Bronchial epithelial cell (primary cell): ENCODE measurements at regions not wholly inside any gene's neighbourhood (a gene's known extent, or its start where the extent isn't known, plus 50 kb on each side); places are given as distances from the start of the nearest gene placed in this dataset.
"Not testable (repeated sequence)": the region's sequence is repeated elsewhere in the genome, so short reads cannot be mapped to it uniquely, and the experiment has no call there.

Source experiments
- DNase-seq: peaks from one replicate; pipeline ENCODE4 v3.0.0-alpha.2; 2010; ENCODE audit warnings: low read depth
- FAIRE-seq: peaks from 2 replicates; lab custom pipeline; 2011; peaks lifted over from hg19 to GRCh38; lab: Jason Lieb, UNC
- H3K27me3 ChIP-seq: 2 replicates; pipeline ENCODE4 v1.5.1; 2011; ENCODE audit warnings: low read length; ENCODE audit not compliant: control insufficient read depth, insufficient read depth
- H3K36me3 ChIP-seq: 2 replicates; pipeline ENCODE4 v1.5.1; 2011; ENCODE audit warnings: low read length; ENCODE audit not compliant: control insufficient read depth, insufficient read depth
- H3K4me3 ChIP-seq: 2 replicates; pipeline ENCODE4 v1.5.1; 2011; ENCODE audit warnings: mild to moderate bottlenecking, low read depth, low read length, control low read depth
- CTCF ChIP-seq: IDR thresholded peaks from 2 replicates; pipeline ENCODE4 v1.5.1; 2011; ENCODE audit warnings: mild to moderate bottlenecking, moderate library complexity, low read length, control low read depth, inconsistent platforms; ENCODE audit not compliant: insufficient read depth, severe bottlenecking

- no peaks in the 10 kb centered on the region for H3K27me3 ChIP-seq
- no peak for DNase-seq
- FAIRE-seq, result no peak
- H3K4me3 ChIP-seq, result no peak overlapping the region
- TF ChIP-seq CTCF, result no peak
- no peaks in the 10 kb centered on the region for H3K36me3 ChIP-seq
These were observed 211.9 kb upstream of the PRICKLE2 start for GRCh38 chr3:64437131-64437530.

DNA sequence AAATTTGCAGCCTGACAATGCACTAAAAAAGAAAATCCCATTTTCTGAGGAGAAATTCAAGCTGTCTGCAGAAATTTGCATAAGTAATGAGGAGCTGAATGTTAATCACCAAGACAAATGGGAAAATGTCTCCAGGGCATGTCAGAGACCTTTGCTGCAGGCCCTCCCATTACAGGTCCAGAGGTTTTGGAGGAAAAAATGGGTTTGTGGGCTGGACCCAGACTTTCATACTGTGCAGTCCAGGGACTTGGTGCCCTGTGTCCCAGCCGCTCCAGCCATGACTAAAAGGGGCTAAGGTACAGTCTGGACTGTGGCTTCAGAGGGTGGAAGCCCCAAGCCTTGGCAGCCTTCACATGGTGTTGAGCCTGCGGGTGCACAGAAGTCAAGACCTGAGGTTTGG is 209.8 kb upstream of the PRICKLE2 start:
- not testable (repeated sequence) for H3K36me3 ChIP-seq, H3K4me3 ChIP-seq, H3K27me3 ChIP-seq, DNase-seq, FAIRE-seq

GRCh38 chr3:64432870-64433269 is 207.6 kb upstream of the PRICKLE2 start:
- DNase-seq (no peak), FAIRE-seq (no peak)
- H3K27me3 ChIP-seq, result no peaks in the 10 kb centered on the region
- TF ChIP-seq CTCF, result no peak
- no peaks in the 10 kb centered on the region for H3K36me3 ChIP-seq
- no peak overlapping the region for H3K4me3 ChIP-seq

- FAIRE-seq, result no peak
- Histone ChIP-seq H3K4me3 (no peak overlapping the region), H3K27me3 (no peaks in the 10 kb centered on the region), H3K36me3 (no peaks in the 10 kb centered on the region)
- DNase-seq, result no peak
- TF ChIP-seq CTCF, result no peak
These were observed 206.3 kb upstream of the PRICKLE2 start for GRCh38 chr3:64431526-64432091.

DNA sequence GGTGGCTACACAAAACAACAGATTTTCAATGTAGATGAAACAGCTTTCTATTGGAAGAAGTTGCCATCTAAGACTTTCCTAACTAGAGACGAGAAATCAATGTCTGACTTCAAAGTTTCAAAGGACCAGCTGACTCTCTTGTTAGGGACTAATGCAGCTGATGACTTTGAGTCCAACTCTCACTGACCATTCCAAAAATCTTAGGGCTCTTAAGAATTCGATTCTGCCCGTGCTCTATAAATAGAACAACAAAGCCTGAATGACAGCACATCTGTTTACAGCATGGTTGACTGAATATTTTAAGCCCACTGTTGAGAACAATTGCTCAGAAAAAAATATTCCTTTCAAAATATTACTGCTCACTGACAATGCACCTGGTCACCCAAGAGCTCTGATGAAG is 202.4 kb upstream of the PRICKLE2 start:
- Histone ChIP-seq H3K4me3 (no peak overlapping the region), H3K36me3 (no peaks in the 10 kb centered on the region), H3K27me3 (no peaks in the 10 kb centered on the region)
- FAIRE-seq (no peak), DNase-seq (no peak)
- no peak for TF ChIP-seq CTCF

DNA sequence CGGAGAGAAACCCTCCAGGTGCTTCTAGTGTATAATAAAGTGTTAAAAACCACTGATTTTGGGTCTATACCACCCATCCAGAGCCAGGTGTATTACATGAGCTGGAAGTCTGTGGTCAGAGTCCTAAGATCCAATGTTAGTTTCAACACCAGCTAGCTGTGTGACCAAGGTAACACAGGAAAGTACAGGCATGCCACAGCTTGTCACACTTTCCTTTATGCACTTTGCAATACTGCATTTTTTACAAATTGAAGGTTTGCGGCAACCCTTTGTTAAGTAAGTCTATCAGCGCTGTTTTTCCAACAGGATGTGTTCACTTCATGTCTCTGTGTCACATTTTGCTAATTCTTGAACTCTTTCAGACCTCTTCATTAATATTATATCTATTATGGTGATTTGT is 201.3 kb upstream of the PRICKLE2 start:
- peak; percentile 81 for FAIRE-seq
- TF ChIP-seq CTCF, result no peak
- DNase-seq, result peak; percentile 94
- no peaks in the 10 kb centered on the region for H3K36me3 ChIP-seq
- no peak overlapping the region for H3K4me3 ChIP-seq
- no peaks in the 10 kb centered on the region for H3K27me3 ChIP-seq
